ENCODE measurements at regions not wholly inside any gene's neighbourhood (a gene's known extent, or its start where the extent isn't known, plus 50 kb on each side); places are given as distances from the start of the nearest gene placed in this dataset.

- no peak for TF ChIP-seq EZH2 (IDR thresholded peaks at IDR 0.05; ENCODE audit: low read length)
- TF ChIP-seq CTCF (optimal IDR thresholded peaks at IDR 0.05 in 1 of 3, IDR thresholded peaks at IDR 0.05 in 1 of 3, conservative IDR thresholded peaks at IDR 0.05 in 1 of 3; ENCODE audit: extremely low read depth in 1 of 3, insufficient read depth in 2 of 3, low read length in 3 of 3): no peak
Observed at GRCh38 chr9:85155352-85155751, 485.8 kb downstream of the NTRK2 start.
